Osteoblast (primary cell): ENCODE measurements at regions not wholly inside any gene's neighbourhood (a gene's known extent, or its start where the extent isn't known, plus 50 kb on each side); places are given as distances from the start of the nearest gene placed in this dataset.

Experiments
- DNase-seq: peaks from one replicate; pipeline ENCODE4 v3.0.0; 2011; ENCODE audit warnings: low spot score, mixed read lengths; ENCODE audit not compliant: insufficient read length; ENCODE audit errors: missing footprints
- H2AFZ ChIP-seq: 2 replicates; pipeline ENCODE4 v1.6.0; 2011; ENCODE audit warnings: mild to moderate bottlenecking, low read length
- H3K27ac ChIP-seq: 2 replicates; pipeline ENCODE4 v1.5.1; 2011; ENCODE audit warnings: mild to moderate bottlenecking, low read depth, low read length, moderate library complexity
- H3K27me3 ChIP-seq: 2 replicates; pipeline ENCODE4 v1.6.0; 2012; ENCODE audit warnings: mild to moderate bottlenecking, control low read depth, inconsistent platforms, low read length, moderate library complexity; ENCODE audit not compliant: insufficient read depth
- H3K36me3 ChIP-seq: 2 replicates; pipeline ENCODE4 v1.5.1; 2011; ENCODE audit warnings: mild to moderate bottlenecking, low read length, control low read depth, moderate library complexity; ENCODE audit not compliant: insufficient read depth
- H3K4me1 ChIP-seq: 2 replicates; pipeline ENCODE4 v1.5.1; 2011; ENCODE audit warnings: mild to moderate bottlenecking, low read length, control low read depth, moderate library complexity; ENCODE audit not compliant: insufficient read depth
- H3K4me2 ChIP-seq: 2 replicates; pipeline ENCODE4 v1.6.0; 2011; ENCODE audit warnings: mild to moderate bottlenecking, low read length; ENCODE audit not compliant: insufficient read depth
- H3K4me3 ChIP-seq: fragments of 200-600 bp; sonication (generic); 3 replicates; pipeline ENCODE4 v1.5.1; 2012; ENCODE audit warnings: mild to moderate bottlenecking, low read length, inconsistent platforms; ENCODE audit not compliant: insufficient read depth
- H3K79me2 ChIP-seq: 2 replicates; pipeline ENCODE4 v1.6.0; 2012; ENCODE audit warnings: mild to moderate bottlenecking, low read length, control low read depth, inconsistent platforms; ENCODE audit not compliant: insufficient read depth
- H3K9me3 ChIP-seq: 2 replicates; pipeline ENCODE4 v1.5.1; 2011; ENCODE audit warnings: low read depth, low read length, control low read depth
- H4K20me1 ChIP-seq: 2 replicates; pipeline ENCODE4 v1.6.0; 2012; ENCODE audit warnings: mild to moderate bottlenecking, low read length, control low read depth; ENCODE audit not compliant: insufficient read depth
- TF ChIP-seq, protein P1 (sequence below): IDR thresholded peaks from 2 replicates; pipeline ENCODE4 v1.5.1; 2011; ENCODE audit warnings: mild to moderate bottlenecking, low read depth, low read length, moderate library complexity; ENCODE audit errors: extremely low read depth

DNA sequence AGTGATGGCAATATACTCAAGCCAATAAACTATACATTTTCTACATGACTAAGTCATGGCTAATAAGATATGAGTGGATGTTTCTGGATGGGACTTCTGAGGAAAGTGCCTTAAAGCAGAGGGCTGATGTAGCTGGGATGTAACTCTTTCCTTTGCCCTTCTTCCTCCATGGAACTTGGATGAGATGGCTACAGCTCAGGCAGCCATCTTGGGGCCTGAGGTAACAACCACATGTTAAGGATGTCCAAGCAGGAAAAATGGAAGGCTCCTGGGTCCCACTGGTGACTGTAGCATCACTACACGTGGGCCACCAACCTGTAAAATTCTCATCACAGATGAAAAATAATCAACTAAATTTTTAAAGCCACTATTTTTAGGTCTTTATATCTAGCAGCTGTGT, 54.4 kb upstream of the GRIP1 start:
- Histone ChIP-seq H3K4me3 (no peak overlapping the region), H3K36me3 (no peaks in the 10 kb centered on the region), H2AFZ (no peak overlapping the region), H3K9me3 (no peaks in the 10 kb centered on the region), H3K4me1 (no peaks in the 10 kb centered on the region), H3K27me3 (no peaks in the 10 kb centered on the region), H3K4me2 (no peak overlapping the region), H4K20me1 (no peaks in the 10 kb centered on the region), H3K79me2 (no peaks in the 10 kb centered on the region), H3K27ac (no peak overlapping the region)
- TF ChIP-seq, protein P1, sequence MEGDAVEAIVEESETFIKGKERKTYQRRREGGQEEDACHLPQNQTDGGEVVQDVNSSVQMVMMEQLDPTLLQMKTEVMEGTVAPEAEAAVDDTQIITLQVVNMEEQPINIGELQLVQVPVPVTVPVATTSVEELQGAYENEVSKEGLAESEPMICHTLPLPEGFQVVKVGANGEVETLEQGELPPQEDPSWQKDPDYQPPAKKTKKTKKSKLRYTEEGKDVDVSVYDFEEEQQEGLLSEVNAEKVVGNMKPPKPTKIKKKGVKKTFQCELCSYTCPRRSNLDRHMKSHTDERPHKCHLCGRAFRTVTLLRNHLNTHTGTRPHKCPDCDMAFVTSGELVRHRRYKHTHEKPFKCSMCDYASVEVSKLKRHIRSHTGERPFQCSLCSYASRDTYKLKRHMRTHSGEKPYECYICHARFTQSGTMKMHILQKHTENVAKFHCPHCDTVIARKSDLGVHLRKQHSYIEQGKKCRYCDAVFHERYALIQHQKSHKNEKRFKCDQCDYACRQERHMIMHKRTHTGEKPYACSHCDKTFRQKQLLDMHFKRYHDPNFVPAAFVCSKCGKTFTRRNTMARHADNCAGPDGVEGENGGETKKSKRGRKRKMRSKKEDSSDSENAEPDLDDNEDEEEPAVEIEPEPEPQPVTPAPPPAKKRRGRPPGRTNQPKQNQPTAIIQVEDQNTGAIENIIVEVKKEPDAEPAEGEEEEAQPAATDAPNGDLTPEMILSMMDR = no peak
- no peak for DNase-seq

DNA sequence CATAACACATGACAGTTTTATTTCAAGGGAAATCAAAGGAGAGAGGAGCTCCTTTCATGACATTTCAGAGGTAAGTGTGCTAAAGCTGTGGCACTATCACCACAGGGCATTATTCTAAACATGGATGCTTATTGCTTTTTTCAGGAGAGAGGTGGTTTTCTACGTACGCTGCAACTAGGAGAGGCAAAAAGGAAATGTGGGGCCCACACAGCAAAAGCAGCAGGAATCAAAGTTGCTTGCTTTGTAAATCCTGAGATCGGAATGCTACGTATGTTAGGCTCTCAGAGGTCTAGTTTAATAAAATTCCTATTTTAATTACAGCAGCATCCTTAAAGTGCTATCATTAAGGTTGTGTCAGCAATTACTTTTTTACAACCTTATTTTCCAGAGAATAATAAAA, 55.0 kb upstream of the GRIP1 start:
- H3K27ac ChIP-seq = no peak overlapping the region
- H3K9me3 ChIP-seq = no peaks in the 10 kb centered on the region
- no peaks in the 10 kb centered on the region for H3K36me3 ChIP-seq
- no peaks in the 10 kb centered on the region for H3K4me1 ChIP-seq
- no peak for DNase-seq
- H3K79me2 ChIP-seq = no peaks in the 10 kb centered on the region
- H3K27me3 ChIP-seq = no peaks in the 10 kb centered on the region
- no peak overlapping the region for H3K4me3 ChIP-seq
- H4K20me1 ChIP-seq = no peaks in the 10 kb centered on the region
- no peak overlapping the region for H3K4me2 ChIP-seq
- no peak overlapping the region for H2AFZ ChIP-seq
- TF ChIP-seq, protein P1 = no peak

DNA sequence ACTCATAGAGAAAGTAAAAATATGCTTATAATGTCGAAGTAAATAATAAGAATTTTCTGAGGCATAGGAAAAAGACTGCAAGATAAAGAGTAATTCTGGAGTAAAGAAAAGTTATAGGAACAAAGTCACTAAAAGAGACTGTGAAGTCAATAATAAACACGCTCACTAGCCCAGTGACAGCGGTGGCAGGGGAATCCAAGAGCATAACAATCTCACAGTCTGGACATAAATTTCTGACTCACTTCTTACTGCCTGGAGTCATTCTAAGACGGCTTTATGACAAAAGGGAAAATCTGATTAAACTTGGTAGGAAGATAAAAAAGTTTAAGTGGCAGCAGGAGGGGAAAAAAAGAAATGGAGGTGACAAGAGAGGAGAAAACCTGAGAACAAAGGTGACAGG, 56.4 kb upstream of the GRIP1 start:
- no peaks in the 10 kb centered on the region for H3K79me2 ChIP-seq
- no peak overlapping the region for H3K27ac ChIP-seq
- DNase-seq = peak; percentile 29
- no peaks in the 10 kb centered on the region for H3K4me1 ChIP-seq
- TF ChIP-seq, protein P1 = no peak
- H3K4me3 ChIP-seq = no peak overlapping the region
- H3K27me3 ChIP-seq = no peaks in the 10 kb centered on the region
- no peaks in the 10 kb centered on the region for H3K9me3 ChIP-seq
- no peak overlapping the region for H2AFZ ChIP-seq
- H4K20me1 ChIP-seq = no peaks in the 10 kb centered on the region
- H3K4me2 ChIP-seq = no peak overlapping the region
- H3K36me3 ChIP-seq = no peaks in the 10 kb centered on the region

DNA sequence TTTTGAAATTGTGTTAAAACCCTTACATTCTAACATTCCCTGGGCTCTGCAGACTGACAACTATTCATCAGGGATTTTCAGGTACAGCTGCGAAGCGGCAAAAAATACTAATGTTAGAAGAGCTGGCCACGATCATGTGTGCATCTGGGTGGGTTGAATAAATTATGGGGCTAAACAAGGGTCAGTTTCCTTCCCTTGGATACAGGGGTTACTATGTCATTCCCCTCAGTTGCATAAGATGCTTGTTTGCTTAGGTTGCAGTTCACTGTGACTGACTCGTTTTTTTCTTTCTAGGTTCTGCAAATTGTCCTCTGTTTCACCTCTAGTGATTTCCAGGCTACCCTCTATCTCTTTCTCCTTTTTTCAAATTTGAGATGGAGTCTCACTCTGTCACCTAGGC, 58.1 kb upstream of the GRIP1 start:
- no peak for DNase-seq
- Histone ChIP-seq H3K4me3 (no peak overlapping the region), H3K27me3 (no peaks in the 10 kb centered on the region)

More for the DNA sequence above, 58.1 kb upstream of the GRIP1 start:
- Histone ChIP-seq H3K4me2 (no peak overlapping the region), H2AFZ (no peak overlapping the region), H3K9me3 (no peaks in the 10 kb centered on the region), H3K27ac (no peak overlapping the region), H3K4me1 (no peaks in the 10 kb centered on the region), H4K20me1 (no peaks in the 10 kb centered on the region), H3K79me2 (no peaks in the 10 kb centered on the region), H3K36me3 (no peaks in the 10 kb centered on the region)
- TF ChIP-seq, protein P1 = no peak
